GM19238 (cell line): ENCODE measurements at regions not wholly inside any gene's neighbourhood (a gene's known extent, or its start where the extent isn't known, plus 50 kb on each side); places are given as distances from the start of the nearest gene placed in this dataset.
"Not testable (repeated sequence)": the region's sequence is repeated elsewhere in the genome, so short reads cannot be mapped to it uniquely, and the experiment has no call there.

Experiments used
- DNase-seq: peaks from one replicate; pipeline ENCODE4 v3.0.0; 2011; ENCODE audit warnings: low spot score; ENCODE audit not compliant: insufficient read length

- no peak for DNase-seq
These were observed 50.2 kb downstream of the SMIM38 start for GRCh38 chr11:69205743-69206612.

- not testable (repeated sequence) for DNase-seq
These were observed 50.9 kb downstream of the SMIM38 start for GRCh38 chr11:69206613-69206965.

- no peak for DNase-seq
These were observed 51.6 kb downstream of the SMIM38 start for GRCh38 chr11:69207165-69207889.

GRCh38 chr11:69208190-69209037 lies 52.7 kb downstream of the SMIM38 start:
- no peak for DNase-seq

- no peak for DNase-seq
These were observed 53.3 kb downstream of the SMIM38 start for GRCh38 chr11:69209038-69209350.

DNA sequence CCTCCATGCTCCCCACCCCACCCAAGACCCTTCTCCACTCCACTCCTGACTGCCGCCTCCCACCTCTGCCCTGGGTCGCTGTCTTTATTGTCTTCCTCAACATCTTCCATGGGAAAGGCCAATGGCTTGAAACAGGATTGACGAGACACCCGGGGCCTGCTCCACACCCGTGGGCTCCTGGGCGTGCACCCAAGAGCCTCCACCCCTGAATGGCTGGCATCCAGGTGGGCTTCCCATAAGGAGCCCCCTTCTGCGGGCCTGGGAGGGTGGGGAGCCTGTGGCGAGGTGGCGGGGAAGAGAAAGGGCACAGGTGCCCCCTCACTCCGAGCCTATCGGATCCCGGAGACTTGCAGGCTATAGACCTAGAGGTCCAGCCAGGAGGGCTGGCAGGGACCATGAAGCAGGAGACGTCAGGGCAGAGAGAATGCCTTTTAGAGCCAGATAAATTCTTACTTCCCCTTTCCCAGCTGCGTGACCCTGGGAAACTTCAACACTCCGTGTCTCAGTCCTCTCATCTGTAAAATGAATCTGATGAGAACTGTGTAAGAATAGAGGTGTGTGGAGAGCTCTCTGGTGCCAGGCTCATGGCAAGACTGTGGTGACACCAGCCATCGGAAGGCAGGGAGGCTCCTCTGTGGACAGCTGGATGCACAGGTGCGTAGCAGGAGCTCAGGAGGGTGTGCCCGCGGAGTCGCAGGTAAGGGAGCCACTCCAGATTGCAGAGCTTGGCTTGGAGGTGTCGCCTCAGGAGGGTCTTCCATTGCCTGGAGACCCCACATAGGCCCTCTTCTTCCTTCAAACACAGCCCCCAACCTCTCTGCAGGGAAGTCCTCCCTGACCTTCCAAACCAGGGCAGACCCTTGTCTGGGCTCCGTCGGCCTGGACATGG lies 53.9 kb downstream of the SMIM38 start:
- DNase-seq = no peak

DNA sequence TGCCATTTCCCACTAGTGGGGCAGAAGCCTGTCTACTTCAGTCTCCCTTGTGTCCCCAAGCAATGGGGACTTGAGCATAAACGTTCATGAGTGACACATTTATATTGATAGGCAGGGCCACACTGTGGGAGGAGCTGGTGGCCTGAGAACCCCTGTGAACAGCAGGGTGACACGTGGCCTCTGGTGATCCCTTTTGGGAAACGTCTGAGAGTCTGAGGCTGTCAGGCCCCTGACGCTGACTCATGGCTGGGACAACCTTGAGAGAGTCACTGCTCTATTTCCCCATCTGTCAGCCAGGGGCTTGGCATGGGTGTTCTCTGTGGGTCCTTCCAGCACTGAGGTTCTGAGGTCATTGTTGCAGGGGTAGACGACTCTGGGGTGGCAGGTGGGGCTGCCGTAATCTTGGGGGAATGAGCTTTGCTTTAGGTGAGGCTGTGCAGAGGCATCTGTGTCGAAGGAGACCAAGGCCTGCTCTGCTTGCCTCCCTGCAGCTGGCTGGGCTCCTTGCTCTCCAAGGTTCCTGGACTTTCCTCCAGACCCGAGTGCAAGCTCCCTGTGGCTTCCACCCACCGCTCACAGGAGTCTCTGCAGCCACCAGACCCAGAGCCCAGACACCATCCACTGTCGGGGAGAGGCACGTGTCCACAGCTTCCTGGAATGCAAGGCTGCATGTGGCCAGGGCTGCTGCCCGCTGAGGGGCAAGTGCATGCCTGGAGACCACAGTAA lies 54.7 kb downstream of the SMIM38 start:
- DNase-seq = no peak

DNA sequence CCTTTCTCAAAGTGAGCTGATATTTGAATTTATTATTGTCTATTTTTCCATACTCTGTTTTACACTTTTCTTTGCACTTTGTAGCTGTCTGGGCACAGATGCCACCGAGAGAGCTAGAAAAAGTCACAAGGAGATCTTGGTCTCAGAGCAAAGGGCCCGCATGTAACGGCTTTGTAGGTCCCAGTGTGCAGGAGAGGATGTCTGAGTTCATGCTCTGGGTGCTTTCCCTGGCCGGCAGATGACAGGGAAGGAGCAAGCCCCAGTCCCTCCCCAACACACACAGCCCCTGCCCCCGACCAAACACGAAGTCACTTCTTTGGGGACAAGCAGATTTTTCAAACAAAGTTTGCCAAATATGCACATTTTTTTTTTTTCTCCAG lies 55.8 kb downstream of the SMIM38 start:
- DNase-seq = no peak

GRCh38 chr11:69211920-69212797 lies 56.4 kb downstream of the SMIM38 start:
- no peak for DNase-seq

- no peak for DNase-seq
These were observed 57.0 kb downstream of the SMIM38 start for GRCh38 chr11:69212798-69213110.

DNA sequence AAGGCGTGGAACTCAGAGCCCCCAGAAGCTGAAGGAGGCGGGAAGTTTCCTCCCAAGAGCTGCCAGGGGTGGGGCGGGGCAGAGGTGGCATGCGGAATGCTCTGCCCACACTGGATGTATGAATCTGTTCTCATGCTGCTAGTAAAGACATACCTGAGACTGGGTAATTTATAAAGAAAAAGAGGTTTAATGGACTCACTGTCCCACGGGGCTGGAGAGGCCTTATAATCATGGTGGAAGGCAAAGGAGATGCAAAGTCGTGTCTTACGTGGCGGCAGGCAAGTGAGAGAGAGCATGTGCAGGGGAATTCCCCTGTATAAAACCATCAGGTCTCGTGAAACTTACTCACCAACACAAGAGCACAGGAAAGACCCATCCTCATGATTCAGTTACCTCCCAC lies 57.6 kb downstream of the SMIM38 start:
- no peak for DNase-seq

DNA sequence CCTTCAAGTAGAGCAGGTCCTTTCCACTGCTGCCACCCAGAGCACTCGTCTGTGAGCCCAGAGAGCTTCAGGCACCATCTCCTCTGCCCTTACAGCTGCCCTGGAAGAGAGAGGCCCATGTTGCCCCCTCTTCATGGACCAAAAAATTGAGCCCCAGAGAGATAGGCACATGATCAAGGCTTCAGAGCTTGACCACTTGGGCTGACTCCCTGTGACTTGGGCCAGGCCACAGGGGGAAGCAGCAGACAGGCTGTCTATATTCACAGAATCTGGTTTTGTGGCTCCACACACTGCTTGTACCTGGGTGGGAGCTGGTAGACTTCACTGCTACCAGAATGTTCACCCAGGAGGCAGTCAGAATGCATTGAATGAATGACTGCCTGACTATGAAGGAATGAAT lies 58.2 kb downstream of the SMIM38 start:
- no peak for DNase-seq

GRCh38 chr11:69215216-69215615 lies 59.5 kb downstream of the SMIM38 start:
- DNase-seq = no peak

DNA sequence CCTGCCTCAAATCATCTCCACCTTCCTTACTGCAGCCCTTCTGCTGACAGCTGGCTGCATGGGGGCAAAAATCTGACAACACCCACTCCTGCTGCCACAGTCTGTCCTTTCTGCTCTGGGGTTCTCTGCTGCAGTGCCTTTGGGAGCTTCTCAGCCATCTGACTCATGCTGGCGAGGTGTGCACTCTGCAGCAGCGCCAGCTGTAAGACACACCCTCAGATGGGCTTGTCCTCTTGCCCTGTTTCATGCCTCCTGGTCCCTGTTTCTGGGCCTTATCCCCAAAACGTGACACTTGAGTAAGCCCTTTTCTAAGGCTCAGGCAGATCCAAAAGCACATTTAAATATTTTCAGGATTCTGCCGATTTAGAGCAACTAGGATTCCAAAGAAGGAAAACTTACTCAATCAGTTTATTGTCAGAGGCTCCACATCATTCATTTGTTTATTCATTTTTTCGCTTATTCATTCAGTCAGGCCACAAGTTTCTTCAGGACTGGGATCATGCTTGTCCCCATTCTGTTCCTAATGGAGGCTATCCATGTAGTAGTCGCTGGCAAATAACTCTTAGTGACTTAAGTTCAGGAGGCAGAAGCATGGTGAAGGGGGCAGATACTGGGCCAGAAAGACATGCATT lies 60.2 kb downstream of the SMIM38 start:
- no peak for DNase-seq

DNA sequence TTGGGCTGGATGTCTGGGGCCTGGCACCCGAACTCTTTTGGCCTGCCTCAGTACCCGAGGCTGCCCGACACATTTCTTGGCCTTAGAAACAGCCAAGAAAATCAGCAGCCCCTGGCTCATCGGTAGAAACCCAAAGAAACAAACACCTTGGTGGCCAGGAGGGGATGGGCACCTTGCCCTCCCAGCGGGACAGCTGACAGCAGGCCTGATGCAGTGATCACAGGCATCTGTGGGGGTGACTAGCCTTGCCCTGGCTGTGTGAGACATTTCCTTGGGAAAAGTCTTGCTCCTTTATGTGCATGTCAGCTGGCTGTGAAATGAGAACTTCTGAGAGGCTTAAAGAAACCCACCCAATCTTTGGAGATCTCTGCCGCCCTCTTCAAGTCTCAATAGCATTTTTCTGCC lies 60.9 kb downstream of the SMIM38 start:
- DNase-seq = no peak

DNA sequence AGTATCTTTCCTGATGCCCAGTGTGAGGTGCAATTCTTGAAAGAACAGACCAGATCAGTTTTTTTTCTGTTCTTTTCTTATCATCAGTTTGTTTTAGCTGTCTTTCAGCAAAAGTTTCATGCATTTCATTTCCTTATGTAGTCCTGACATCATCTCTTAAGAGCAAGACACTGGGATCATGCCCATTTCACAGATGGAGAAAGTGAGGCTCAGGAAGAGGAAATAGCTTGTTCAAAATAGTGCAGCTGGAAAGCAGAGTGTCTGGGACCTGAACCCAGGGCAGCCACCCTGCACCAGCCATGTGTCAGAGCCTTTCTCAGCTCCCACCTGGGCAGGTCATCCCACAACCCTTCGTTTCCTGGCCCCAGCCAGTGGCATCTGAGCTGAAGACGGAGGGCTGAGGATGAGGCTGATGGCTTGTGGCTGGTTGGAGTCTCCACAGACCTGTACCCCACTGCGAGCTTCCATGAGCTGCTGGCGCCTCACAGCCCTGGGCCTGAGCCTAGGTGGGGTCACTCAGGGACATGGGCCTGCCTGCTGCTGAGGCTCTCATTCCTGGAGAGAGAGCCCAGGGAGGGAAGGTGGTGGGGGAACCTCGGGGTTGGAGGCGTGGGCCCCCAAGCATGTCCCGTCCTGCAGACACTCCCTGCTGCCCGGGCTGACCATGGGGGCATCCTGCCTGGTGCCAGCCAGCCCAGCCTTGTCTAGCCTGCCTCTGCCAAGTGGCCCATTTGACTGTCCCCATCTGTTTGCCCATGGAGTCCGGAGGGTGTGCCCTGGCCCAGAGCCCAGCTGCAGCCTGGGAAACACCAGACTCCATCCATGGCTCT lies 61.8 kb downstream of the SMIM38 start:
- no peak for DNase-seq

DNA sequence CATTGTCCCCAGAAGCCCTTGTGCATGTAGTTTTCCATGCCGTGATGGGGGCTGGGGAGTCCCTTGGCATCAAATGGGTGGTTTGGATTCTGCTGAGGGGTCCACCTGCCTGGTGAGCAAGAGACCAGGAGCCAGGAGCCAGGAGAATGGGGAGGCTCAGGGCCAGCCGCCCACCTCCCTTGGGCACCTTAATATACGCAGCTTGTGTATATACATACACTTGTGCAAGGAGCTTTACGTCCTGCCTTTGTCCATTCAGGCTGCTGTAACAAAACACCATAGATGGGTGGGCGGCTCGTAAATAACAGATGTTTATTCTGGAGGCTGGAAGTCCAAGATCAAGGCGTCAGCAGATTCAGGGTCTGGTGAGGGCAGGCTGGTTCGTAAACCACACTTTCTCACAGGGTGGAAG lies 62.5 kb downstream of the SMIM38 start:
- DNase-seq = no peak
